IMR-90 (cell line): ENCODE measurements at regions not wholly inside any gene's neighbourhood (a gene's known extent, or its start where the extent isn't known, plus 50 kb on each side); places are given as distances from the start of the nearest gene placed in this dataset.

Experiments used
- ATAC-seq: fragments of 200-7000 bp; cut with Tn5 transposase; 2 replicates; pipeline ENCODE4 v1.9.1; 2020; ENCODE audit warnings: low read depth, mild to moderate bottlenecking, moderate library complexity
- BruUV-seq: library from RNA; stranded (reverse); fragments of 400-500 nt; replicated peaks from 2 replicates; lab custom pipeline; 2021; lab: Mats Ljungman, UMichigan
- CTCF ChIA-PET: fragments of 300-600 bp; formaldehyde crosslinking; extraction: SDS; loops from one replicate; lab custom pipeline; 2021; ENCODE audit warnings: antibody characterized with exemption; lab: Yijun Ruan, JAX
- POLR2A ChIA-PET: fragments of 300-600 bp; sonication (Branson Sonifier 250); formaldehyde crosslinking; loops from one replicate; lab custom pipeline; 2022; ENCODE audit warnings: antibody characterized with exemption; ENCODE audit not compliant: unreplicated experiment; lab: Charles Lee
- DNase-seq: peaks from one replicate; pipeline ENCODE4 v3.0.0; 2013
- H2AFZ ChIP-seq: replicated peaks from 2 replicates; pipeline ENCODE3; 2013; ENCODE audit warnings: low read length, mild to moderate bottlenecking; ENCODE audit not compliant: poor library complexity
- H2AK5ac ChIP-seq: 2 replicates; pipeline ENCODE4 v1.6.1; 2013; ENCODE audit warnings: low read depth, low read length, inconsistent platforms
- H2AK9ac ChIP-seq: replicated peaks from 2 replicates; pipeline ENCODE3; 2013; ENCODE audit warnings: mild to moderate bottlenecking, low read depth, low read length, moderate library complexity; ENCODE audit not compliant: poor library complexity
- H2BK120ac ChIP-seq: 2 replicates; pipeline ENCODE4 v1.6.1; 2013; ENCODE audit warnings: low read depth, low read length, inconsistent platforms
- H2BK15ac ChIP-seq: 3 replicates; pipeline ENCODE4 v1.6.1; 2013; ENCODE audit warnings: low read depth, low read length, inconsistent platforms
- H2BK20ac ChIP-seq: 2 replicates; pipeline ENCODE4 v1.6.1; 2013; ENCODE audit warnings: low read depth, mild to moderate bottlenecking, inconsistent platforms, low read length, moderate library complexity
- H2BK5ac ChIP-seq: 2 replicates; pipeline ENCODE4 v1.6.1; 2013; ENCODE audit warnings: mild to moderate bottlenecking, low read depth, low read length, inconsistent platforms; ENCODE audit not compliant: poor library complexity, severe bottlenecking
- H3K14ac ChIP-seq: replicated peaks from 2 replicates; pipeline ENCODE4 v1.6.1; 2013; ENCODE audit warnings: low read depth, low read length, inconsistent platforms
- H3K18ac ChIP-seq: 2 replicates; pipeline ENCODE4 v1.6.1; 2013; ENCODE audit warnings: low read depth, low read length, control low read depth
- H3K23ac ChIP-seq: 2 replicates; pipeline ENCODE4 v1.6.1; 2013; ENCODE audit warnings: low read depth, low read length, inconsistent platforms
- H3K27ac ChIP-seq: 2 replicates; pipeline ENCODE4 v1.5.1; 2013; ENCODE audit warnings: mild to moderate bottlenecking, control low read depth, low read length; ENCODE audit not compliant: insufficient read depth
- H3K27me3 ChIP-seq: 2 replicates; pipeline ENCODE4 v1.6.1; 2013; ENCODE audit warnings: low read length; ENCODE audit not compliant: control insufficient read depth, insufficient read depth
- H3K36me3 ChIP-seq: 2 replicates; pipeline ENCODE4 v1.6.1; 2013; ENCODE audit warnings: low read length, mixed read lengths; ENCODE audit not compliant: control insufficient read depth, insufficient read depth
- H3K4ac ChIP-seq: 2 replicates; pipeline ENCODE4 v1.6.1; 2013; ENCODE audit warnings: low read depth, low read length, inconsistent platforms
- H3K4me1 ChIP-seq: 2 replicates; pipeline ENCODE4 v1.6.1; 2013; ENCODE audit warnings: low read length, mixed read lengths; ENCODE audit not compliant: control insufficient read depth, insufficient read depth
- H3K4me2 ChIP-seq: 2 replicates; pipeline ENCODE4 v1.6.1; 2013; ENCODE audit warnings: low read depth, mild to moderate bottlenecking, control low read depth, low read length, moderate library complexity
- H3K4me3 ChIP-seq: 2 replicates; pipeline ENCODE4 v1.5.1; 2013; ENCODE audit warnings: low read depth, mild to moderate bottlenecking, control low read depth, low read length, moderate library complexity; ENCODE audit not compliant: insufficient read depth
- H3K56ac ChIP-seq: 2 replicates; pipeline ENCODE4 v1.6.1; 2013; ENCODE audit warnings: low read length, inconsistent platforms; ENCODE audit not compliant: insufficient read depth; ENCODE audit errors: extremely low read depth
- H3K79me1 ChIP-seq, 2 experiments: 2 replicates each; pipeline ENCODE4 v1.6.1; 2013; ENCODE audit warnings: low read length in 2 of 2, inconsistent platforms in 1 of 2, low read depth in 1 of 2
- H3K9ac ChIP-seq: 2 replicates; pipeline ENCODE4 v1.6.1; 2013; ENCODE audit warnings: low read depth, low read length, control low read depth
- H3K9me1 ChIP-seq: 2 replicates; pipeline ENCODE4 v1.6.1; 2013; ENCODE audit warnings: low read length, inconsistent platforms; ENCODE audit not compliant: insufficient read depth
- H3K9me3 ChIP-seq: 2 replicates; pipeline ENCODE4 v1.6.1; 2013; ENCODE audit warnings: low read length; ENCODE audit not compliant: control insufficient read depth, insufficient read depth
- H4K20me1 ChIP-seq: 2 replicates; pipeline ENCODE4 v1.6.1; 2013; ENCODE audit warnings: low read length, inconsistent platforms; ENCODE audit not compliant: insufficient read depth
- H4K5ac ChIP-seq: 2 replicates; pipeline ENCODE4 v1.6.1; 2013; ENCODE audit warnings: mild to moderate bottlenecking, low read depth, low read length, control low read depth
- H4K8ac ChIP-seq, 2 experiments: 2 replicates each; pipeline ENCODE4 v1.6.1; 2013; ENCODE audit warnings: low read depth in 2 of 2, low read length in 2 of 2, control low read depth in 1 of 2, inconsistent platforms in 1 of 2
- H4K91ac ChIP-seq: 2 replicates; pipeline ENCODE4 v1.6.1; 2013; ENCODE audit warnings: low read depth, low read length, inconsistent platforms; ENCODE audit not compliant: insufficient read depth
- CHD1 ChIP-seq: IDR thresholded peaks from 2 replicates; pipeline ENCODE4 v1.6.1; 2012; ENCODE audit warnings: low read depth, low read length, improper control_type of control experiment
- WGBS, 2 experiments: methylation state at CpG; one replicate each; pipeline versions ENCODE4 v1.1.5 to v1.1.7; 2013; ENCODE audit warnings: missing lambda C conversion rate in 2 of 2; ENCODE audit not compliant: insufficient read length in 1 of 2; ENCODE audit errors: extremely low coverage in 2 of 2; 5-methylcytosine and 5-hydroxymethylcytosine counted together
- dilution Hi-C: fragments of 300-500 bp; cut with HindIII; formaldehyde crosslinking; loops from one replicate; pipeline ENCODE4 v1.14.3; 2018; ENCODE audit warnings: low sequenced_read_pairs; ENCODE audit not compliant: unreplicated experiment
- in situ Hi-C: fragments of 300-500 bp; cut with MboI; formaldehyde crosslinking; loops from 3 replicates; pipeline ENCODE4 v1.14.3; 2019; ENCODE audit warnings: low sequenced_read_pairs, inconsistent platforms, mixed read lengths
- intact Hi-C: fragments of 100-400 bp; cut with micrococcal nuclease; formaldehyde crosslinking; loops from 2 replicates; pipeline ENCODE4 v1.10.0; 2022

DNA sequence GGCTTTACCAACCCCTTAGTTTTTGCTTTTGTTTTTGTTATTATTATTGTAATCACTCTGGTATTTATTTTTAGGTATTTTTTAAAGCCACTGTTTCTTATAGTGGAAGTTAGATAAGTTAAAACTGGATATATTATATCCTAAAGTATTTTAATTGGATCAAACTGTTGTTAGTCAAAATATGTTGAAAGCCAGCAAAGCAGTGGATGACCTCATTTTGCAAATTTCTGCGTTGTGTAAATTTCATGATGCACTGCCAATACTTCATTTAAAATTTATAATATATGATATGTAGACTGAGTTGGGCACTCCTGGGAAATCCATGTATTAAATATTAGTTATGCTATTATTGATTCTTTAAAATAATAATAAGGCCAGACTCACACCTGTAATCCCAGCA, 661.7 kb upstream of the NRXN1 start:
- Histone ChIP-seq H3K4me1 (no peaks in the 10 kb centered on the region), H4K8ac (no peak overlapping the region), H2AK5ac (no peak overlapping the region), H3K36me3 (no peaks in the 10 kb centered on the region), H3K23ac (no peak overlapping the region), H3K56ac (no peak overlapping the region), H4K91ac (no peak overlapping the region), H2AFZ (no peak overlapping the region), H3K9me1 (no peaks in the 10 kb centered on the region), H2BK15ac (no peak overlapping the region), H3K9ac (no peak overlapping the region), H4K20me1 (no peaks in the 10 kb centered on the region), H3K9me3 (no peaks in the 10 kb centered on the region), H3K14ac (no peak overlapping the region), H2AK9ac (no peak overlapping the region), H3K4me2 (no peak overlapping the region), H2BK5ac (no peak overlapping the region), H3K4me3 (no peak overlapping the region), H3K27me3 (no peaks in the 10 kb centered on the region), H2BK120ac (no peak overlapping the region), H3K79me1 (no peaks in the 10 kb centered on the region), H4K5ac (no peak overlapping the region), H3K27ac (no peak overlapping the region), H3K4ac (no peak overlapping the region), H3K18ac (no peak overlapping the region), H2BK20ac (no peak overlapping the region)
- in situ Hi-C loops = no loop called here
- dilution Hi-C loops = no loop called here
- intact Hi-C loops = no loop called here
- CTCF ChIA-PET = no interaction called here
- no peak for TF ChIP-seq CHD1
- no CpG with 5 or more reads among the region's 1 CpG for WGBS, 2 experiments
- ATAC-seq = no peak; the same call in 1 of the 2 replicates
- BruUV-seq = no TSS peak
- POLR2A ChIA-PET = no interaction called here
- DNase-seq = no peak
